Mesodermal cell (in vitro differentiated cells): ENCODE measurements at regions not wholly inside any gene's neighbourhood (a gene's known extent, or its start where the extent isn't known, plus 50 kb on each side); places are given as distances from the start of the nearest gene placed in this dataset.

Experiments used
- H3K27ac ChIP-seq: 2 replicates; pipeline ENCODE4 v1.7.0; 2013; ENCODE audit warnings: mild to moderate bottlenecking, low read depth, low read length, moderate library complexity; ENCODE audit not compliant: severe bottlenecking
- H3K36me3 ChIP-seq: 2 replicates; pipeline ENCODE4 v1.7.1; 2013; ENCODE audit warnings: mild to moderate bottlenecking, low read length, moderate library complexity; ENCODE audit not compliant: control insufficient read depth, insufficient read depth
- H3K4me1 ChIP-seq: one replicate; pipeline ENCODE4 v1.7.1; 2013; ENCODE audit warnings: mild to moderate bottlenecking, low read length; ENCODE audit not compliant: insufficient read depth, control insufficient read depth, poor library complexity, severe bottlenecking
- H3K4me3 ChIP-seq: 2 replicates; pipeline ENCODE4 v1.7.0; 2013; ENCODE audit warnings: low read length, control low read depth, mild to moderate bottlenecking; ENCODE audit not compliant: insufficient read depth, poor library complexity, severe bottlenecking; ENCODE audit errors: extremely low read depth
- H3K9me3 ChIP-seq: 2 replicates; pipeline ENCODE4 v1.7.1; 2013; ENCODE audit warnings: mild to moderate bottlenecking, low read length, moderate library complexity; ENCODE audit not compliant: control insufficient read depth
- WGBS, 2 experiments: methylation state at CpG; one replicate each; pipeline ENCODE4 v1.1.5; 2013; ENCODE audit warnings: missing lambda C conversion rate in 2 of 2; ENCODE audit not compliant: insufficient coverage in 2 of 2; 5-methylcytosine and 5-hydroxymethylcytosine counted together

DNA sequence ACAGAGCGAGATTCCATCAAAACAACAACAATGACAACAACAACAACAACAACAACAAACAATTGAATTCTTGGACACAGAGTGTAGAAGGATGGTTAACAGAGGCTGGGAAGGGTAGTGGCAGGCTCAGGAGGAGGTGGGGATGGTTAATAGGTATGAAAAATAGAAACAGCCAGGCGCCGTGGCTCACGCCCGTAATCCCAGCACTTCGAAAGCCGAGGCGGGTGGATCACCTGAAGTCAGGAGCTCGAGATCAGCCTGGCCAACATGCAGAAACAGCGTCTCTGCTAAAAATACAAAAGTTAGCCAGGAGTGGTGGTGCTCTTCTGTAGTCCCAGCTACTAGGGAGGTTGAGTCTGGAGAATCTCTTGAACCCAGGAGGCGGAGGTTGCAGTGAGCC lies 122.9 kb upstream of the GRIA4 start:
- H3K4me3 ChIP-seq = no peak overlapping the region
- H3K4me1 ChIP-seq = no peaks in the 10 kb centered on the region
- no peaks in the 10 kb centered on the region for H3K9me3 ChIP-seq
- no peak overlapping the region for H3K27ac ChIP-seq
- 92 to 96% methylated on average over 8 to 9 of the region's 11 CpGs for WGBS, 2 experiments
- H3K36me3 ChIP-seq = no peaks in the 10 kb centered on the region

DNA sequence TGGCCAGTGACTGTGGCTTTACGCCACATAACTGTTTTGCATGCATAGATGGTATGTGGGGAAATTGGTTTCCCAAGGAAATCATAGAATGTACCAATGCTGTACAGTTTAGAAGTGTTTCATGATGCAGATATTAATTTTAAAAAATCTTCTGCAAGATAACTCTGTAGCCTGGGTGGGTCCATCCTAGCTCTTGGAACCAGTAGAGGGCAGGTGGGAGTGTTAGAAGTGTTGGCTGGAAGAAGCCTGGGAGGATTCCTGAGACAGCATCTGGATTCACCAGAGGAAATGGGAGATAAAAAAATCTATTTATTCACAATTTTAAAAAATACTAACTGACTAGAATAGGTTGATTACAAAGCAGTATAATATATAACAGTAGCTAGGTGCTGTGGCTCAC lies 139.9 kb upstream of the GRIA4 start:
- Histone ChIP-seq H3K36me3 (no peaks in the 10 kb centered on the region), H3K9me3 (no peaks in the 10 kb centered on the region), H3K4me1 (peaks cover 4% of the 10 kb centered on the region), H3K27ac (no peak overlapping the region), H3K4me3 (no peak overlapping the region)
- 86% methylated on average over 1 of the region's 1 CpG; no CpG with 5 or more reads in 1 of the 2 experiments for WGBS, 2 experiments

DNA sequence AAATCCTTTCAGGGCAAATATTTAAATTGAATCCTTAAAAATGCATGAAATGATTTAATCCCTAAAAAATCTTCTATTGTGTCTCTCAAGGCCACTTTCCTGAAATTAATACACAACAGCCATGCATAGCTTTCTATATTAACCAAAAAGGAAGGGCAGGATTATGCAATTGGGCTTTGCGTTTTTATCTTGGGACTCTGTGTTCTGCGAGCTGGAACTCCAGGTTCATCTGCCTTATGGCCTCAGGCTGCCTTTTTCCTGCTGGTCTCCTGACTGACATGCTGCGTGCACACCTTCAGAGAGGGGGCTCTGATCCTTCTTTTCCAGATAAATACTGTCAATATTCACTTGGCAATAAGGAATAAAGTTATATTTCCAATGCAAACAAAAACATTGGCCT lies 141.7 kb upstream of the GRIA4 start:
- H3K4me3 ChIP-seq = no peak overlapping the region
- H3K9me3 ChIP-seq = no peaks in the 10 kb centered on the region
- H3K36me3 ChIP-seq = no peaks in the 10 kb centered on the region
- H3K27ac ChIP-seq = no peak overlapping the region
- peaks cover 4% of the 10 kb centered on the region for H3K4me1 ChIP-seq
- WGBS, 2 experiments = 44 to 50% methylated on average over 2 of the region's 3 CpGs

DNA sequence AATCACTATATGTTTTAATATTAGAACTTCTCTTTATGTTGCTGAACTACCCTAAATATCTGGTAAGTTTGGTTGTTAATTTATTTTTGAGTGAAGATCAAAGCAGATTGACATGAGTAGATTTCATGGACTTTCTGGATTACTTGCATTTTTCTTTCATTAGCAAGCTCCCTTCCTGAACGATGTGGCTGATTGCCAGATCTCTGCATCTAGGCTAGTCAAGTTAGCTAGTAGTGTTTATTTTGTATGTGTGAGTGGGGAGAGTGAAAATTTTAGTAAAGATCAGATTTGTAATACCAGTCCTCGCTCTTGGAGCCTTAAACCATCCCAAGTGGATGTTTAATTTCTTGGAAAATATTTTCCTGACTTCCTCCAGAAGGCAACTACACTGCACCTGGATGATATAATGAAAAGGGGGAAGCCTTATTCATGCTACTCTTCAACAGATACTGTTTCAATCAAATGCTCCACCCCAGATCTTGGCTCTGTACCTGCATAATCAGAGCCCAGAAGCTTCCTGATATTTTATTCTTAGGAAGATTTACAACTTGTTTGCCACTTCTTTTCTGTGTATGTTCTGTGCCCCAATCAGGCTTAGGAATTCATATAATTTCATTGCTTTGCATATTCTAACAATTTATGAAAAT lies 143.2 kb upstream of the GRIA4 start:
- Histone ChIP-seq H3K36me3 (no peaks in the 10 kb centered on the region), H3K9me3 (no peaks in the 10 kb centered on the region), H3K27ac (no peak overlapping the region), H3K4me3 (no peak overlapping the region), H3K4me1 (peaks cover 4% of the 10 kb centered on the region)
- no CpG with 5 or more reads among the region's 2 CpGs for WGBS, 2 experiments

DNA sequence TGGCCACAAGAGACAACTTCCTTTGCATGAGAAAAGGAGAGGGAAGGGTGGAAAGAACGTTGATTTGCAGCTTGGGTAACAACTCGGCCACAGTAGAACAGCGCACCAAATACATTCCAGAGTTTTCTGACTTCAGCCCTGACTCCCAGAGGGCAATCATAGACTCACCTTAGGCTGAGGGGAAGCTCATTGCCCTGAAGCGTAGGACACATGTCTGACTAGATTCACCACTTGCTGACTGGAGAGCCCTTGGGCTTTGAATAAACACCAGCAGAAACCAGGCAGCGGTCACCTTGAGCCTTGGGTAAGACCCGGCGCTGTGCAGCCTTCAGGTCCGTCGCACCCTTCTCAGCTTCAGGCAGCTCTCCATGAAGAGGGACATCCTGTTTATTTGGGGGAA lies 151.8 kb upstream of the GRIA4 start:
- Histone ChIP-seq H3K9me3 (no peaks in the 10 kb centered on the region), H3K4me1 (no peaks in the 10 kb centered on the region), H3K27ac (no peak overlapping the region), H3K4me3 (no peak overlapping the region), H3K36me3 (no peaks in the 10 kb centered on the region)
- WGBS, 2 experiments = 75 to 93% methylated on average over 4 to 7 of the region's 9 CpGs

DNA sequence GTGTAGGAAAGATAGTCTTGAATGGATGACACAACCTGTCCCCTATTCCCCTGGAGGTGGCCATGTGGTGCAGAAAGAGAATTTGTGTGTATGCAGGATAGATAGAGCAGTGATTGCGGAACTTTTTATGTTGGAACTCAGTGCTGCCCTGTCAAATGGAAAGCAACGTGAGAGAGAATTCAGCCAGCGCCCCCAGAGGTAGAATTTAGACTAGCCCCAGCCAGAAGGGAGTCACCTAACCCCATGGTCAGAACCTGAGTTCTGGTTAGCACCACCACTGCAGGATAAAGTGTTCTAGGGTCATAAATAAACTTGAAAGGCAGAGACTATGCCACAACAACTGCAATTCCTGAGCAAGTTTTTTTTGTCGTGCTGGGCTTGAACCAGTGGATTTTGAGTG lies 152.9 kb upstream of the GRIA4 start:
- Histone ChIP-seq H3K27ac (no peak overlapping the region), H3K4me1 (no peaks in the 10 kb centered on the region), H3K36me3 (no peaks in the 10 kb centered on the region), H3K9me3 (no peaks in the 10 kb centered on the region), H3K4me3 (no peak overlapping the region)
- WGBS, 2 experiments = 73 to 84% methylated on average over 3 to 4 of the region's 4 CpGs

DNA sequence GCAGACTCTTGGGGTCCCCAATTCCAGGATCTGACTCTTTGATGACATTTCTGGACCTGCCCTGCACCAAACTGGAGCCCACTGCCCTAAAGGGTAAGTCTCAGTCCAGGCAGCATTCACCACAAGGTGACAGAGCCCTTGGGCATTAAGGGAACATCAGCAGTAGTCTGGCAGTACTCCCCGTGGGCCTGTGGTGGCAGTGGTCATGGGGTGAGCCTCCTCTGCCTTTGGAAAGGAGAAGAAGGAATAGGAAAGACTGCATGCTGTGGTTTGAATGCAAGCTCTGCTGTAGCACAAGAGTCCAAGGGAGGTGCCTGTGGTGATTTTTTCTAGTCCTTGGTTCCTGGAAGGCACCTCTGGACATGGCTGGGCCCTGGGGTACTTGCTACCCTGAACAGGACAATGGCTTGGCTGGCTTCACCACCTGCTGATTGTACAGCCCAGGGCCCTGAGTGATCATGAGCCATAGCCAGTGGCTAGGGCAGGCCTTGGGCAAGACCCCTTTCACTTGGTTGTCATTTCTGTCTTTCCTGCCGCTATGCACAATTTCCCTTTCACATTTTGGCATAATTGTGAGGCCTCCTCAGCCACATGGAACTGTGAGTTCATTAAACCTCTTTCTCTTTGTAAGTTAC lies 160.7 kb upstream of the GRIA4 start:
- Histone ChIP-seq H3K4me3 (no peak overlapping the region), H3K27ac (no peak overlapping the region), H3K36me3 (no peaks in the 10 kb centered on the region), H3K9me3 (no peaks in the 10 kb centered on the region), H3K4me1 (no peaks in the 10 kb centered on the region)
- WGBS, 2 experiments = 78 to 89% methylated on average over 2 of the region's 2 CpGs

DNA sequence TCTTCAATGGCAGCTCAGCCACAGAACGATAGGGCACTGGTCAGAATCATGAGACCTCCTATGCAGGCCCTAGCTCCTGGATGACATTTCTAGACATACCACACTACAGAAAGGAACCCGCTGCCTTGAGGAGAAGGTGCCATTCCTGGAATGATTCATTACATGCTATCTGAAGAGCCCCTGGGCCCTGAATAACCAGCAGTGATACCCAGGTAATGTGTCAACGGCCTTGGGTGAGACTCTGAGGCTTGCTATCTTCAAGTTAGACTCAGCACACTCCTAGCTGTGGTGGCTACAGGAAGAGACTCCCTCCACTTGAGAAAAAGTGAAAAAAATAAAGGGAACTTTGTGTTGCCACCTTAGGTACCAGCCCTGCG lies 161.2 kb upstream of the GRIA4 start:
- no peak overlapping the region for H3K4me3 ChIP-seq
- H3K4me1 ChIP-seq = no peaks in the 10 kb centered on the region
- H3K36me3 ChIP-seq = no peaks in the 10 kb centered on the region
- 88 to 98% methylated on average over 1 to 4 of the region's 4 CpGs for WGBS, 2 experiments
- no peaks in the 10 kb centered on the region for H3K9me3 ChIP-seq
- H3K27ac ChIP-seq = no peak overlapping the region

DNA sequence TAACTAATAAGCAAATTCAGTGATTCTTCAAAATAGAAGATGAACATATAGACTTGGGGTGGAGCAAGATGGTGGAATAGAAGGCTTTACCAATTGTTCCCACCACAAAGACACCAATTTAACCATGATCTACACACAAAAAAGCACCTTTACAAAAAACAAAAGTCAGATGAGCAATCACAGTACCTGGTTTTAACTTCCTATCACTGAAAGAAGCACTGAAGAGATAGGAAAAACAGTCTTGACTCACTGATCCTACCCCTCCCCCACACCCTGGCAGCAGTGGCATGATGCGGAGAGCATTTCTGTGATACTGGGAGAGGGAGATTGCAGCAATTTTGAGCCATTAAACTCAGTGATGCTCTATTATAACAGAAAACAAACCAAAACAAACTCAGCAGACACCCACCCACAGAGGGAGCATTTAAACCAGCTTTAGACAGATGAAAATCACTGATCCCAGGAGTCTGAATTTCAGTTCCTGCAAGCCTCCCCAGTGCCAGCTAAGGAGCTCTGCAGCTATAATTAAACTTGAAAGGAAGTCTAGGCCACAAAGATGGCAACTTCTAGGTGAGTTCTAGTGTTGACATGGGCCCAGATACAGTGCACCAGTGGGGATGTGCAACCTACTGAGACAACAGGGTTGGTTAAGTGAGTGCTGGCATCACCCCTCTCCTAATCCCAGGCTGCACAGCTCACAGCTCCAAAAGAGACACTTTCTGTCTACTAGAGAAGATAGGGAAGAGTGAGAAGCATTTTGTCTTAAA lies 161.8 kb upstream of the GRIA4 start:
- no peaks in the 10 kb centered on the region for H3K9me3 ChIP-seq
- no peak overlapping the region for H3K27ac ChIP-seq
- no peaks in the 10 kb centered on the region for H3K4me1 ChIP-seq
- no peaks in the 10 kb centered on the region for H3K36me3 ChIP-seq
- no CpG with 5 or more reads among the region's 1 CpG for WGBS, 2 experiments
- H3K4me3 ChIP-seq = no peak overlapping the region

DNA sequence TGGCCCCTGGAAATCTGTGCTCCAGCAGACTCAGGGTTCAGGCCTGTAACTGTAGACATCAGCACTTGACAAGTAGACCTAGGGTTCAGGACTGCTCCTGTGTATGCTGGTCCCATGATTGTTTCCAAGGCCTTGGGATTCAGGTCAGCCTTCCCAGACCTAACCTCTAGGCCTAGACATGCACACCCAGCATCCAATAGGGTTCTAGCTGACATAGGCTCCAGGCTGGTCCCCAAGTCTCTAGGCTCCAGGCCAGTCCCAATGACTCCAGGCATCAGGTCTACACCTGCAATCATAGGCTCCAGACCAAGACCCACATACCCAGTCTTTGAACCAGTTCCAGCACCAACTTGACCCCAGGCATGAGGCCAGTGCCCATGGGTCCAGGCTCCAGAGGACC lies 166.2 kb upstream of the GRIA4 start:
- Histone ChIP-seq H3K27ac (no peak overlapping the region), H3K36me3 (no peaks in the 10 kb centered on the region), H3K4me1 (no peaks in the 10 kb centered on the region), H3K4me3 (no peak overlapping the region), H3K9me3 (no peaks in the 10 kb centered on the region)
